Neuronal stem cell (in vitro differentiated cells): ENCODE measurements at regions not wholly inside any gene's neighbourhood (a gene's known extent, or its start where the extent isn't known, plus 50 kb on each side); places are given as distances from the start of the nearest gene placed in this dataset.
A peak's percentile ranks its signal among the peaks of the same experiment; 100 is the strongest.

ENCODE experiments used
- DNase-seq: peaks from one replicate; pipeline ENCODE4 v3.0.0-alpha.2; 2013; ENCODE audit warnings: low spot score
- H2AFZ ChIP-seq: one replicate; pipeline ENCODE4 v1.6.1; 2013; ENCODE audit warnings: mild to moderate bottlenecking, low read length, inconsistent platforms
- H2AK5ac ChIP-seq: 2 replicates; pipeline ENCODE4 v1.6.1; 2013; ENCODE audit warnings: low read depth, mild to moderate bottlenecking, inconsistent platforms, low read length, moderate library complexity, mixed read lengths
- H2BK120ac ChIP-seq: 2 replicates; pipeline ENCODE4 v1.6.1; 2013; ENCODE audit warnings: low read depth, mild to moderate bottlenecking, inconsistent platforms, low read length, moderate library complexity, mixed read lengths
- H2BK12ac ChIP-seq: one replicate; pipeline ENCODE4 v1.6.1; 2013; ENCODE audit warnings: low read length, inconsistent platforms
- H2BK15ac ChIP-seq: 2 replicates; pipeline ENCODE4 v1.6.1; 2013; ENCODE audit warnings: mild to moderate bottlenecking, low read length, inconsistent platforms, mixed read lengths
- H2BK5ac ChIP-seq: one replicate; pipeline ENCODE4 v1.6.1; 2013; ENCODE audit warnings: inconsistent platforms, mild to moderate bottlenecking, low read length, moderate library complexity
- H3K14ac ChIP-seq: one replicate; pipeline ENCODE4 v1.6.1; 2013; ENCODE audit warnings: low read length, inconsistent platforms
- H3K18ac ChIP-seq: 2 replicates; pipeline ENCODE4 v1.6.1; 2013; ENCODE audit warnings: low read length, inconsistent platforms
- H3K23ac ChIP-seq: 2 replicates; pipeline ENCODE4 v1.6.1; 2013; ENCODE audit warnings: low read depth, mild to moderate bottlenecking, mixed read lengths, low read length, inconsistent platforms; ENCODE audit not compliant: poor library complexity
- H3K27ac ChIP-seq: replicated peaks from 3 replicates; pipeline ENCODE4 v1.5.1; 2013; ENCODE audit warnings: low read length, inconsistent platforms
- H3K27me3 ChIP-seq, 3 experiments: 2 replicates each; pipeline ENCODE4 v1.6.1; 2013; ENCODE audit warnings: low read length in 3 of 3, mild to moderate bottlenecking in 2 of 3, inconsistent platforms in 1 of 3, low read depth in 1 of 3, mixed read lengths in 1 of 3, moderate library complexity in 1 of 3; ENCODE audit not compliant: control insufficient read depth in 3 of 3, insufficient read depth in 3 of 3
- H3K36me3 ChIP-seq, 2 donors: replicated peaks in 1 of 2; 2 replicates each; pipeline ENCODE4 v1.6.1; 2013; ENCODE audit warnings: low read length in 2 of 2; ENCODE audit not compliant: control insufficient read depth in 2 of 2, insufficient read depth in 2 of 2
- H3K4ac ChIP-seq: 2 replicates; pipeline ENCODE4 v1.6.1; 2013; ENCODE audit warnings: inconsistent platforms, mild to moderate bottlenecking, low read length, moderate library complexity
- H3K4me1 ChIP-seq, 2 donors: 1 replicate in 1 of 2; 2 replicates in 1 of 2; pipeline ENCODE4 v1.6.1; 2013; ENCODE audit warnings: low read length in 2 of 2, low read depth in 1 of 2; ENCODE audit not compliant: control insufficient read depth in 2 of 2, insufficient read depth in 1 of 2
- H3K4me2 ChIP-seq: one replicate; pipeline ENCODE4 v1.6.1; 2013; ENCODE audit warnings: mild to moderate bottlenecking, low read length, inconsistent platforms; ENCODE audit not compliant: insufficient read depth, poor library complexity, severe bottlenecking
- H3K4me3 ChIP-seq, 2 donors: 2 replicates each; pipeline ENCODE4 v1.5.1; 2013; ENCODE audit warnings: low read length in 2 of 2, mild to moderate bottlenecking in 2 of 2, inconsistent platforms in 1 of 2, moderate library complexity in 1 of 2
- H3K79me1 ChIP-seq: one replicate; pipeline ENCODE4 v1.6.1; 2013; ENCODE audit warnings: low read depth, mild to moderate bottlenecking, inconsistent platforms, low read length, moderate library complexity
- H3K9ac ChIP-seq: one replicate; pipeline ENCODE4 v1.6.1; 2013; ENCODE audit warnings: mild to moderate bottlenecking, low read depth, low read length, inconsistent platforms; ENCODE audit not compliant: poor library complexity
- H3K9me3 ChIP-seq, 2 donors: replicated peaks in 1 of 2; 2 replicates each; pipeline versions ENCODE3 to v1.6.1; 2013; ENCODE audit warnings: low read length in 2 of 2, mild to moderate bottlenecking in 2 of 2, inconsistent platforms in 1 of 2, low read depth in 1 of 2, mixed read lengths in 1 of 2, moderate library complexity in 1 of 2; ENCODE audit not compliant: control insufficient read depth in 2 of 2, insufficient read depth in 1 of 2
- H4K8ac ChIP-seq: one replicate; pipeline ENCODE4 v1.6.1; 2013; ENCODE audit warnings: low read depth, mild to moderate bottlenecking, inconsistent platforms, low read length, moderate library complexity
- H4K91ac ChIP-seq: one replicate; pipeline ENCODE4 v1.6.1; 2013; ENCODE audit warnings: low read length, low read depth, mild to moderate bottlenecking, inconsistent platforms; ENCODE audit not compliant: poor library complexity
- WGBS, 2 donors: extraction: QIAGEN DNeasy Blood & Tissue Kit; methylation state at CpG; one replicate each; pipeline ENCODE4 v1.1.7; 2013; ENCODE audit warnings: missing lambda C conversion rate in 2 of 2, mixed read lengths in 1 of 2; ENCODE audit not compliant: insufficient read length in 2 of 2, insufficient replicate concordance in 1 of 2; ENCODE audit errors: extremely low coverage in 2 of 2; 5-methylcytosine and 5-hydroxymethylcytosine counted together

DNA sequence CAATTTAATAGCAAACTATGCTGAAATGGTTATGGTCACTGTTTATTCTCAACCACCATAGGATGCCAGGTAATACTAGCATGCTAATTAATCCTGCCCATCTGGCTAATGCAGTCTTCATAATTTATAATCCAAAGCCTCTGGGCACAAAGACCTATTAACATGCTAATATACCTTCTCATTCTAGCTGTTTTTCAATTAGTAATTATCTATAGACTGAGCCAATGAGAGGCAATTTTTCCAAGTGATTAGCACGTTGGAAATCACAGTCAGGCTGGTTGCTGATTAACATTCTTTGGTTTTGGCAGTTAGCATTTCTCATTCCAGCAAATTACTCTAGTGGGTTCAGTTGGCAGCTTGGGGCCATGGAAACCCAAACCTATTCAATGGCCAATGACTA, 357.2 kb downstream of the SEC23A start:
- no CpG with 5 or more reads among the region's 1 CpG for WGBS, 2 donors
- peaks cover 0 to 1% of the 10 kb centered on the region in 2 donors for H3K9me3 ChIP-seq
- H3K36me3 ChIP-seq = no peaks in the 10 kb centered on the region
- H2BK120ac ChIP-seq = no peak overlapping the region
- H3K18ac ChIP-seq = no peak overlapping the region
- H3K4ac ChIP-seq = no peak overlapping the region
- no peak for DNase-seq
- H3K79me1 ChIP-seq = no peaks in the 10 kb centered on the region
- H3K23ac ChIP-seq = no peak overlapping the region
- no peaks in the 10 kb centered on the region for H3K27me3 ChIP-seq
- no peak overlapping the region for H3K4me3 ChIP-seq
- no peak overlapping the region for H2BK15ac ChIP-seq
- H2BK5ac ChIP-seq = no peak overlapping the region
- H2BK12ac ChIP-seq = no peak overlapping the region
- no peak overlapping the region for H2AK5ac ChIP-seq
- no peak overlapping the region for H4K8ac ChIP-seq
- no peak overlapping the region for H4K91ac ChIP-seq
- no peak overlapping the region for H2AFZ ChIP-seq
- H3K27ac ChIP-seq = no peak overlapping the region
- no peaks in the 10 kb centered on the region for H3K4me1 ChIP-seq
- no peak overlapping the region for H3K9ac ChIP-seq
- H3K14ac ChIP-seq = no peak overlapping the region
- H3K4me2 ChIP-seq = no peak overlapping the region

DNA sequence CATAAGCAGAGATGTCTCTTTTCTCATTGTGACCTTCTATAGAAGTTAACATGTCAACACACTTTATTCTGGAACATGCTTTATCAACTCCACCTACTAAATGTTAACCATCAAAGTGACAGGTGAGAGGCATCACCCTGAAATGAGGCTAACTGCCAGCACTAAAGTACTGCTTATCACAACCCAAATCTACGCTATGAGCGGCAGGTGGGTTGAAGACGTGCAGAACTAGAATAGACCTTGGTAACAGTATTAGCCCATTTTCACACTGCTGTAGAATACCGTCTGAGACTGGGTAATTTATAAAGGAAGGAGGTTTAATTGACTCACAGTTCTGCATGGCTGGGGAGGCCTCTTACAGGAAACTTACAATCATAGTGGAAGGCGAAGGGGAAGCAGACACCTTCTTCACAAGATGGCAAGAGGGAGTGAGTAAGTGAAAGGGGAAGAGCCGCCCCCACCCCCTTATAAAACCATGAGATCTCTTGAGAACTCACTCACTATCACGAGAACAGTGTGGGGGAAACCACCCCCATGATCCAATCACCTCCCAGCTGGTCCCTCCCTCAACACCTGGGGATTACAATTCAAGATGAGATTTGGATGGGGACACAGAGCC, 359.0 kb downstream of the SEC23A start:
- WGBS, 2 donors = no CpG with 5 or more reads among the region's 7 CpGs

DNA sequence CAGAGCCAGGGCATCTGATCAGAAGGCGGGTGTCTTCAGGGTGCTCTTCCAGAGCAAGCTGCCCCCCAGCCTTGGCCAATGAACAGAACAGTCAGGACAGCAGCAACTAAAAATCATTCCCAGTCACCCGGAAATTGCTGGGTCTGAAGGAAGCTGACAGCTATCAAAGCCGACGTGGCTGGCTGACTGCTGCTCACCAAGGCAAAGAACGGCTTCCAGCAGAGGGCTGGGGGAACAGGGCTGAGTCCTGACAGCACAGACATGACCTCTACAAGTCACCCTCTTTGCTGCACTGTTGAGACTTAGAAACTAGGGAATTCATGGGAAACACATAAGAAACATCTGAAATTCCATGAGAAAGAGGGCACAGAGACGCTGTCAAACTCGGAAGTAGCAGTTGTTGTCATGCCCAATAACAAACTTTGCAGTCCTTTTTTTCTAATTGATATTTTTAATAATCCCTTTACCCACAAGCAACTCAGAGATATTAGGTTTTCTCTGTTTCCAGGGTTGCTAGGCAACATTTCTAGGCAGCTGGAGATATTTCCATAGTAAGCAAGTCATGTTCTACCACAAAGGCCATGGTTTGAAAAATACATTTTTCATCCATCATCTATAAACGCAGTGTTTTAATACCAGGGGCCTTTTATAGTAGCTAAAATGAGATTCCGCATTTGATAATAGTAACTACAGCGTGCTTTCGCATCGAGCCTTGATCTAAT, 365.2 kb downstream of the SEC23A start:
- Histone ChIP-seq H3K4me2 (no peak overlapping the region), H3K9me3 (no peaks in the 10 kb centered on the region), H3K4ac (no peak overlapping the region), H2BK120ac (no peak overlapping the region), H4K91ac (no peak overlapping the region), H3K18ac (no peak overlapping the region), H2BK12ac (no peak overlapping the region), H3K14ac (no peak overlapping the region), H3K36me3 (no peaks in the 10 kb centered on the region), H2BK15ac (no peak overlapping the region), H3K9ac (no peak overlapping the region), H3K4me1 (peaks cover 1 to 3% of the 10 kb centered on the region in 2 donors), H3K27me3 (no peaks in the 10 kb centered on the region), H3K79me1 (no peaks in the 10 kb centered on the region), H2AK5ac (no peak overlapping the region), H2AFZ (peak overlapping the region; percentile 89), H3K4me3 (no peak overlapping the region), H2BK5ac (no peak overlapping the region), H3K23ac (no peak overlapping the region), H4K8ac (no peak overlapping the region), H3K27ac (no peak overlapping the region)
- DNase-seq = no peak
- no CpG with 5 or more reads among the region's 12 CpGs for WGBS, 2 donors

More for the DNA sequence above, 359.0 kb downstream of the SEC23A start:
- H3K4me3 ChIP-seq = no peak overlapping the region
- H2BK15ac ChIP-seq = no peak overlapping the region
- no peak overlapping the region for H2AFZ ChIP-seq
- H3K9ac ChIP-seq = no peak overlapping the region
- H3K27me3 ChIP-seq = no peaks in the 10 kb centered on the region
- no peak overlapping the region for H3K4ac ChIP-seq
- H2AK5ac ChIP-seq = no peak overlapping the region
- no peak overlapping the region for H3K27ac ChIP-seq
- H3K4me2 ChIP-seq = no peak overlapping the region
- H3K79me1 ChIP-seq = no peaks in the 10 kb centered on the region
- no peak overlapping the region for H3K18ac ChIP-seq
- H3K9me3 ChIP-seq = peaks cover 0 to 1% of the 10 kb centered on the region in 2 donors
- DNase-seq = no peak
- no peak overlapping the region for H3K23ac ChIP-seq
- H3K14ac ChIP-seq = no peak overlapping the region
- no peak overlapping the region for H2BK12ac ChIP-seq
- H3K36me3 ChIP-seq = no peaks in the 10 kb centered on the region
- H4K8ac ChIP-seq = no peak overlapping the region
- H2BK5ac ChIP-seq = no peak overlapping the region
- no peak overlapping the region for H2BK120ac ChIP-seq
- H4K91ac ChIP-seq = no peak overlapping the region
- no peaks in the 10 kb centered on the region for H3K4me1 ChIP-seq

DNA sequence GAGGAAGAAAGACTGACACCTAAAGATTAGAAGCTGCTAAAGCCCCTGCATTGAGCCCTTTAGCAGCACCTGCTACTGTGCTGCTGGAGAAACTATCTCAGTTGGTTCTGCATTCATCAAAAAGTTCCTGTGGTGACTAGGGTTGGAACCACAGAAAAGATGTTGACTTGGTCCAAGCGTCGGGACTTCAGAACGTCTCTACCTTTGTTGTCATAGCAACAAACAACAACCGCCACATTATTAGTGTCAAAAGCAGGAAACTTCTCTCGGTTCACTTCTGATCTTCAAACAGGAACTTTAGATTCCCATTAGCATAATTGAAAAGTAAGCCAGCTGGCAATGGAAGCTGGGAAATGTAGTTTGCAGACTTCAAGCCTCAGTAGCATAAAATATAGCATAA, 368.0 kb downstream of the SEC23A start:
- Histone ChIP-seq H2BK120ac (no peak overlapping the region), H3K23ac (no peak overlapping the region), H2AFZ (no peak overlapping the region), H3K9ac (no peak overlapping the region), H3K18ac (no peak overlapping the region), H2BK5ac (no peak overlapping the region), H2BK15ac (no peak overlapping the region), H3K36me3 (no peaks in the 10 kb centered on the region), H4K8ac (no peak overlapping the region), H3K79me1 (no peaks in the 10 kb centered on the region), H3K27ac (no peak overlapping the region), H3K9me3 (no peaks in the 10 kb centered on the region), H4K91ac (no peak overlapping the region), H3K4ac (no peak overlapping the region), H3K4me1 (peaks cover 1 to 3% of the 10 kb centered on the region in 2 donors), H3K27me3 (no peaks in the 10 kb centered on the region), H3K4me3 (no peak overlapping the region), H2AK5ac (no peak overlapping the region), H3K14ac (no peak overlapping the region), H2BK12ac (no peak overlapping the region), H3K4me2 (no peak overlapping the region)
- WGBS, 2 donors = no CpG with 5 or more reads among the region's 5 CpGs
- no peak for DNase-seq
